GM10248 (cell line): ENCODE measurements at regions not wholly inside any gene's neighbourhood (a gene's known extent, or its start where the extent isn't known, plus 50 kb on each side); places are given as distances from the start of the nearest gene placed in this dataset.

ENCODE experiments used
- CTCF ChIA-PET: fragments of 300-600 bp; sonication (Branson Sonifier 250); formaldehyde crosslinking; extraction: SDS; loops from one replicate; lab custom pipeline; 2021; ENCODE audit warnings: antibody characterized with exemption; lab: Yijun Ruan, JAX
- POLR2A ChIA-PET: fragments of 350-650 bp; sonication (Branson Sonifier 250); formaldehyde crosslinking; extraction: SDS; loops from one replicate; lab custom pipeline; 2020; ENCODE audit warnings: antibody characterized with exemption; lab: Yijun Ruan, JAX
- DNase-seq: peaks from one replicate; pipeline ENCODE4 v3.0.0; 2012; ENCODE audit errors: extremely low spot score
- TF ChIP-seq, protein P1 (sequence below): IDR thresholded peaks from 2 replicates; pipeline ENCODE4 v1.5.1; 2012; ENCODE audit warnings: mild to moderate bottlenecking, low read depth; ENCODE audit errors: extremely low read depth, missing control alignments, control extremely low read depth

DNA sequence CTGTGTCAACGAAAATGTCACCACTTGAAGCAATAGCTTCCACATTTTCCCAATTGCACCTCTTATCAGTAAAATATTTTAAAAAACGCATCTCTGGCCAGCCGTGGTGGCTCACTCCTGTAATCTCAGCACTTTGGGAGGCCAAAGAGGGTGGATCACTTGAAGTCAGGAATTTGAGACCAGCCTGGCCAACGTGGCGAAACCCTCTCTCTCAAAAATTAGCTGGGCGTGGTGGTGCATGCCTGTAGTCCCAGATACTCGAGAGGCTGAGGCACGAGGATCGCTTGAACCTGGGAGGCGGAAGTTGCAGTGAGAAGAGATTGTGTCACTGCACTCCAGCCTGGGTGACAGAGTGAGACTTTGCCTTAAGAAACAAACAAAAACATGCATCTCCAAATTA is 210.1 kb upstream of the CHD1 start:
- no peak for DNase-seq
- ChIA-PET POLR2A (no interaction called here), CTCF (no interaction called here)
- TF ChIP-seq, protein P1, sequence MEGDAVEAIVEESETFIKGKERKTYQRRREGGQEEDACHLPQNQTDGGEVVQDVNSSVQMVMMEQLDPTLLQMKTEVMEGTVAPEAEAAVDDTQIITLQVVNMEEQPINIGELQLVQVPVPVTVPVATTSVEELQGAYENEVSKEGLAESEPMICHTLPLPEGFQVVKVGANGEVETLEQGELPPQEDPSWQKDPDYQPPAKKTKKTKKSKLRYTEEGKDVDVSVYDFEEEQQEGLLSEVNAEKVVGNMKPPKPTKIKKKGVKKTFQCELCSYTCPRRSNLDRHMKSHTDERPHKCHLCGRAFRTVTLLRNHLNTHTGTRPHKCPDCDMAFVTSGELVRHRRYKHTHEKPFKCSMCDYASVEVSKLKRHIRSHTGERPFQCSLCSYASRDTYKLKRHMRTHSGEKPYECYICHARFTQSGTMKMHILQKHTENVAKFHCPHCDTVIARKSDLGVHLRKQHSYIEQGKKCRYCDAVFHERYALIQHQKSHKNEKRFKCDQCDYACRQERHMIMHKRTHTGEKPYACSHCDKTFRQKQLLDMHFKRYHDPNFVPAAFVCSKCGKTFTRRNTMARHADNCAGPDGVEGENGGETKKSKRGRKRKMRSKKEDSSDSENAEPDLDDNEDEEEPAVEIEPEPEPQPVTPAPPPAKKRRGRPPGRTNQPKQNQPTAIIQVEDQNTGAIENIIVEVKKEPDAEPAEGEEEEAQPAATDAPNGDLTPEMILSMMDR, result no peak

DNA sequence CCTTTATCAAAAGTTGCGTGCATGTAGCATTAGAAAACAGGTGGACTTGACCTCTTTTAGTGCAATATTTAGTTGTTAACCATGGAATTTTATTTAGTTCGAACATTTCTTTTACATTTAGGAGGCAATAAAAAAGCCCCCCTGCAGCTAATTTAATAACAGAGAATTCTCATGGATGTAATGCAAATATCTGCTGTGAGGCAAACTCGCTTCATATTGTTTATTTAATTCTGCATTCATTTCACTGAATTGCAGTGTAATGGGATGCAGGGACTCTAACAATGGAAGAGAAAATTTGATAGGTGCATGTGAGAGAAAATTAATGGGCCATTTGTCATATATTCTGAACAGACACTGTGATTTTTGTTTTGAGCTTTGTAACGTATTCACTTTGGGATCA is 205.1 kb upstream of the CHD1 start:
- ChIA-PET POLR2A (no interaction called here), CTCF (no interaction called here)
- DNase-seq, result no peak
- TF ChIP-seq, protein P1, result no peak

DNA sequence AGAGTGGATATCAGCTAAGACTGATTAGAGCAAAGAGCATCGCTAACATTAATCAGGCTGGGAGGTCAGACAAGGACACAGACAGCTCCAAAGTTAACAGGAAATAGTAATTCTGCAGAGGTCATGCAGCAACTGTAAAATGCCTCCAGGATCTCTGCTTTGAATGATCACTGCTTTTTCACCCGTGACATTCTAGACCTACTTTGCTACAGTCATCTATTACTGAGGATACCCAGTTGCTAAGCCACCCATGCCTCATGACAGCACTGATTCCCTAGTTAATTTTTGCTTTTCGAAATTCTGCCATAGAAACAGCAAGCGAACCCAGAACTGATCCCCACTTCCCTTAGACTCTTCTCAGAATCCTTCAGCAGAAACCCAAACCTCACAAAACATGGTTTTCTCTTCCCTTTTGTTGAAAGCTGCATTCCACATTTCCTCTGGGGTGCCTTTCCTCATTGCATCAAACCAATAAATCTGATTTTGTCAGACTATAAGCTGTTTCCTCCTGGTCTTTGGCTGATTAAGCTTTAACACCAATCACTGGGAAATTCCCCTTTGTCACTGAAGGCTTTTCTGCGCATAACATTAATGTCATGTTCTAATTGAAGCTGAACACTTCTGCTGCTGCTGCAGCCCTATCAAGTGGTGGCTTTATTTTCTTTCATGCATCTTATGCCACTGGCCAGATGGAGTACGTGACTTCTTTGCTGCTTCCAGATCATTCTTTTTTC is 201.1 kb upstream of the CHD1 start:
- CTCF ChIA-PET, result interaction anchor here (1.1 kb wide), 1 partner anchor 25 kb away, joined by 3 read pairs; no protein-coding TSS in a partner anchor
- DNase-seq, result no peak
- TF ChIP-seq, protein P1, result no peak
- POLR2A ChIA-PET, result no interaction called here

DNA sequence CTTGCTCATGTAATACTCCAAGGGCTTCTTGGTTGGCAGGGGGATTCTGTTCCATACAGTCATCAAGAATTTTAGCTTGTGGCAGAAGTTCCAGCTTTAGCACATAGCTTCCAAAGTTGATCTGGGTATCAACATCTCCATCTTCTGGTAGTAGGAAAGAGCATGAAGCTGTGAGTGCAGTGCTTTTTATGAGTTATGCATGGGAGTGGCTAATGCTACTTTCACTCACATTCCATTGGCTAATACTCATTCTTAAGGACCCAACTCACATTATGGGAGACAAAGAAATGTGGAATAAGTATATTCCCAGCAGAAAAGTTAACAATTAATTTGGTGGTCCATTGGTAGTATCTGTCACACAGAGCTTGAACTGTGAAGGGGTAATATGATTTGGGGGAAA is 194.2 kb upstream of the CHD1 start:
- ChIA-PET CTCF (interaction anchor here (1.1 to 1.4 kb wide), 3 partner anchors 10 to 26 kb away, joined by 3 to 4 read pairs (median 4); no protein-coding TSS in a partner anchor), POLR2A (no interaction called here)
- TF ChIP-seq, protein P1, result no peak
- DNase-seq, result no peak

DNA sequence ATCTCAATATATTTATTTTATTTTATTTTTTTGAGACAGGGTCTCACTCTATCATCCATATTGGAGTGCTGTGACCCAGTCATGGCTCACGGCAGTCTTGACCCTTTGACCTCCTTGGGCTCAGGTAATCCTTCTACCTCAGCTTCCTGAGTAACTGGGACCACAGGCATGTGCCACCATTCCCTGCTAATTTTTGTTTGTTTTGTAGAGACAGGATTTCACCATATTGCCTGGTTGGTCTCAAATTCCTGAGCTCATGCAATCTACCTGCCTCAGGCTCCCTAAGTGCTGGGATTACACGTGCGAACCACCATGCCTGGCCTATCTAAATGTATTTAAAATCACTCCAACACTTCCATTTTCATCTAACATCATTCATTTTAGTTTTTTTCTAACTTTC is 190.5 kb upstream of the CHD1 start:
- ChIA-PET POLR2A (no interaction called here), CTCF (interaction anchor here (1.1 kb wide), 1 partner anchor 14 kb away, joined by 3 read pairs; no protein-coding TSS in a partner anchor)
- DNase-seq, result no peak
- TF ChIP-seq, protein P1, result no peak

DNA sequence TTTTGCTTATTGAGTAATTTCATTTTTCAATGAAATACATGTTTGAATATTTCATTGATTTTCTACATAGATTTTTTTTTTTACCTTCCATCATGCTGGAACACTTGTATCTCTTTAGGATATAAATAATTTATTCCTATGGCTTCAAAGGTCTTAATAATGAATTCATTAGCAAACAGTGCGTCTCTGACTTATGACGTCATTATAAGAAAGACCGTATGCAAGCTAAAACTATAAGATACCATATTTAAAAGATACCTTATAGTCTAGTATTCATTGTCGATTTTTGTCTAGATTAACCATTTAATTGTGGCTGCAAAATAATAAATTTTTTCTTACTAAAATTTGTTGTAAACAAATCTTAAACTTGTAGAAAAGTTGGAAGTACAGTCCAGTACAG is 187.7 kb upstream of the CHD1 start:
- POLR2A ChIA-PET, result no interaction called here
- DNase-seq, result no peak
- CTCF ChIA-PET, result no interaction called here
- TF ChIP-seq, protein P1, result no peak
